M059J (cell line): ENCODE measurements at regions not wholly inside any gene's neighbourhood (a gene's known extent, or its start where the extent isn't known, plus 50 kb on each side); places are given as distances from the start of the nearest gene placed in this dataset.
A peak's percentile ranks its signal among the peaks of the same experiment; 100 is the strongest.
"Not testable (repeated sequence)": the region's sequence is repeated elsewhere in the genome, so short reads cannot be mapped to it uniquely, and the experiment has no call there.

ENCODE experiments used
- DNase-seq: peaks from one replicate; pipeline ENCODE4 v3.0.0-alpha.2; 2012; ENCODE audit warnings: low read depth

DNA sequence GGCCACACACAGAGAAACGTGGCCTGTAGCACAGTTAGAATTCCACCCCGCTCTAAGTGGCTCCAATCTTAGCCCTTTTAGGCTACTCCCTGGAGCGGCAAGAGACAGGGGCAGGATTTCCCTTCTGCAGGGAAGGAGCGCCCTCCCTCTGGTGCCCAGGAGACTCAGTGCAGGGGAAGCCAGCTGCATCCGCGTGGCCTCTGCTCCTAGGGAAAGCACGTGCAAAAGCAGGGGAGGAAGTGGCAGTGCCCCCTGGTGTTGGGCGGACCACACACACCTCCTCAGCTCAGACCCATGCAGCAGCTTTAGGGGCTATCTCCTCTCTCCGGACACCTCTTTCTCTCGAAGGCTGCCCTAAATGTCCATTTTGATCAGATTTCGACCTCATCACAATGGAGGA lies 50.0 kb downstream of the SPRING1 start:
- DNase-seq = peak; percentile 20

DNA sequence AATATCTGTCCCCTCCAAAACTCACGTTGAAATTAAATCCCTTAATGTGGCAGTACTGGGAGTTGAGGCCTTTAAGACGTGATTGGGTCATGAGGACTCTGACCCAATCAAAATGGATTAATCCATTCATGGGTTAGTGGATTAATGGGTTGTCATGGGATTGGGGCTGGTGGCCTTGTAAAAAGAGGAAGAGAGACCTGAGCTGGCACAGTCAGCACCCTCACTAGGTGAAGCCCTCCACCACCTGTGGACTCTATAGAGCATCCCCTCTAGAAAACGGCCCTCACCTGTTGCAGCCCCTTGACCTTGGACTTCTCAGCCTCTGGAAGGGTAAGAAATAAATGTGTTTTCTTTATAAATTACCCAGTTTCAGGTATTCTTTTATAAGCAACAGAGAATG lies 53.0 kb downstream of the SPRING1 start:
- no peak for DNase-seq

DNA sequence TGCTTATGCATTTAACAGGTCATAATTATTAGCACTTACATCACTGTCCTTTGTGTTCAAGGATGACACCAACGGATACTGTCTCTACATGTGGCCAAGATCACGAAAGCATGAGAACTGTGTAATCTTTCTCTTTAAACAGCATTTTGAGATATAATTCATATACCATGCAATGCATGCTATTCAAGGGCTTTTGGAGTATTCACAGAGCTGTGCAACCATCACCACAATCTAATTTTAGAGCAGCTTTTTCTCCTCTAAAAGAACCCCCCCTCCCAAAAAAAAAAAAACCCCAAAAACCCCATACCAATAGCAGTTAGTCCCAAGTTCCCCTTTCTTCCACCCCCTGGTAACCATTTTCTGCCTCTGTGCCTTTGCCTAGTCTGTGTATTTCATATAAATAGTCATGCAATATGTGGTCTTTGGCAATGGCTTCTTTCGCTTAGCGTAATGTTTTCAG lies 60.6 kb downstream of the SPRING1 start:
- no peak for DNase-seq

DNA sequence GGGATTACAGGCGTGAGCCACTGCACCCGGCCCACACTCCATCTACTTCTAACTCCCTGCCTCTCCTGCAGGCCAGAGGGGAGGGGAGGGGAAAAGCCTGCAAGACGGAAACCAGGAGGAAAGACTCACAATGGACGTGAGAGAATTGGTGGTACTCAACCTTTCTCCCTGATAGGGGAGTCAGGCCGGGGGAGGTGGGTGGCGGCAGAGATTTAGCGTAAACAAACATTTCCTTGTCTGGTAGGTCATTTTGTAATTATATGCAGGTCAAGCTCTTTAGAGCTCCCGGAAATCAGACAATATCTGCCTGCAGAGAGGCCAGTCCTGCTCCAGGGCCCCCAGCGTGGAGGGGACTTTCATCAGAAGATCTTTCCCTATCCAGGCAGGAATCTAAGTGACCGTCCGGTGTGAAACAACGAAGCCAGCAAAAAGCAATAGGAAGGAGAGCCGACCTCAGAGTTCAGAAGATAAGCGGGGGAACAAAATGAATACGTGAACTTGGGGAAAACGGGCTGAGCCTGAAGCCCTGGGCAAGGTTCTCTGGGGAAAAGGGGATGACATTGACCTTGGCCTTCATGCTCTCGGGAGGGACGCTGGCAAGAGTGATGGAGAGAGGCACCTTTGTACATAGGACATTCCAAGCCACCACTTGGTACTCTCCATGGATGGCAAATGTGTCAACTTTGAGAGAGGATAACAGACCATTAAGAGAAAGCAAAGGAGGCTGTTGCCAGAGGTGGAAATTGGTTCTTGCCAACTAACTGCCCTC lies 62.3 kb downstream of the SPRING1 start:
- DNase-seq = no peak

DNA sequence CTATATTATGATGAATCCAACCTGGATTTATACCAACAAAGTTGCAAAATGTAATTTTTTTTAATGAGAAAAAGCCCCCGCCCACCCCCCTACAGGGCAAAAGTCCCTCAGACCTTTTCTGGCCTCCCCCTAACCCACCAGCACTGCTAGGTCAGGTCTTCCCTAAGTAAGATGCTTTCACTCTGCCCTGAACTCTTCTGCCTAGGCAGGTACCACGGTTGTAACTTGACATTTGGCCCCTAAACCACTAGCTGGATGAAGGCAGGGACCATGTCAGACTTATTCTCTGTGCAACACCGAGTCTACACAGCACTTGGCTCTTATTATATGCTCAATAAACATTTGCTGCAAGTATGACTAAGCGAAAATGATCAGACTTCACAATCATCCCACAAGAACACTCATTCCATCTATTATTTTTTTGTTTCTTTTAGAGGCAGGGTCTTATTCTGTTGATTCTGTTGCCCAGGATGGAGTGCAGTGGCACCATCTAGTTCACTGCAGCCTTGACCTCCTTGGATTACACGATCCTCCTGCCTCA lies 63.2 kb downstream of the SPRING1 start:
- DNase-seq = no peak

DNA sequence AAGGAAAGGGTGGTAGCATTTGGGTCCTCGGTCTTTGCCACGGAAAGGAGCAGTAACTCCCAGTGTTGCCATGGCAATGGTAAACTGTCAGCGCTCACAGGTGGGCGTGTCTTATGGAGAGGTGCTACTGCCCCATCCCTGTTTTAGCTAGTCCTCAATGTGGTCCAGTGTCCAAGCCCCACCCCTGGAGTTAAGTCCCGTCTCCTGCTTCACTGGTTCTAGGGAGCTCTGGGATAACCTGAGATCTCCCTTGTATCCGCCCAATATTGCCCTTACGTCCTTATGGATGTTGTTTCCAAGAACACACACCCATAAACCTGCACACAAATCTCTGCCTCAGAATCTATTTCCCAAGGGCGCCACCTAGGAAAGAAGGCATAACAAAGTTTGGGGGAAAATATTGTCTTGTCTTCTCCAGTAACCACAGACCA lies 64.2 kb downstream of the SPRING1 start:
- peak; percentile 10 for DNase-seq

DNA sequence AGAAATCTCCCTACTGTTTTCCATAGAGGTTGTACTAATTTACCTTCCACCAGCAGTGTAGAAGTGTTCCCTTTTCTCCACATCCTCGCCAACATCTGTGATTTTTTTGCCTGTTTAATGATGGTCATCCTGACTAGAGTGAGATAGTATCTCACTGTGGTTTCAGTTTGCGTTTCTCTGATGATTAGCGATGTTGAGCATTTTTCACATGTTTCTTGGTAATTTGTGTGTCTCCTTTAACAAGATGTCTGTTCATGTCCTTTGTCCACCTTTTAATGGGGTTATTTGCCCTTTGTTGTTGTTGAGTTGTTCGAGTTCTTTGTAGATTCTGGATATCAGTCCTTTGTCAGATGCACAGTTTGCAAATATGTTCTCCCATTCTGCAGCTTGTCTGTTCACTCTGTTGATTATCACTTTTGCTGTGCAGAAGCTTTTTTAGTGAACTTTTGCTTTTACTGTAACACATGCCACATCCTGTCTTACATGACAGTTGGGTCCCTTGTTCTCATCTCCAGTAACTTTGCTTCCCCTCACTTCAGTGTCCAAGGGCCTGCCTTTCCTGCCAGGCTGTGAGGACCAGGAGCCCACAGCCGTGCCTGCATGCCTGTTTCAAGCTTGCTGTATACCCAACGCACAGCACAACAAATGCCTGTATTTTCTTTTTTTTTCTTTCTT lies 64.9 kb downstream of the SPRING1 start:
- DNase-seq = no peak

DNA sequence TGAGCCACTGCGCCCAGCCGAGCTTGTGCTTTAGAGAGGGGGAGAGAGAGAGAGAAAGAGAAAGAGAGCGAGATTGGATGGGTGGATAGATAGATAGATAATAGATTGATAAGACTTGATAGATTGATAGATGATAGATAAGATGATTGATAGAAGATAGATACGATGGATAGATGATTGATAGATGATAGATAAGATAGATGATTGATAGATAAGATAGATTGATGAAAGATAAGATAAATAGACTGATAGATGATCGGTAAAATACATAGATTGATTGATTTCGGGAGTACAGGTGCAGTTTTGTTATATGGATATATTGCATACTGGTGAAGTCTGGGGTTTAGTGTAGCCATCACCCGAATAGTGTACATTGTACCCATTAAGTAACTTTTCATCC lies 65.9 kb downstream of the SPRING1 start:
- no peak for DNase-seq

DNA sequence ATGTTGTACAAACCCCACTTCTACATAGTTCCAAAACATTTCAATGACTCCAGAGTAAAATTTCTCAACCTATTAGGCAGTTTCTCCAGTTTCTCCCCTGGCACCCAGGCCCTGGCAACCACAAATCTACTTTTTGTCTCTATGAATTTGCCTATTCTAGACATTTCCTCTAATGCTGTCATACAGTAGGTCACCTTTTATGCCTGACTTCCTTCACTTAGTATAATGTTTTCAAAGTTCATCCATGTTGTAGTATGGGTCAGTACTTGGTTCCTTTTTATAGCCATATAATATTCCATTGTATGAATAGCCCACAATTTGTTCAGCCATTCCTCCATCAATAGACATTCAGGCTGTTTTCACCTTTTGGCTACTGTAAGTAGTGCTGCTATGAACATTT lies 67.0 kb downstream of the SPRING1 start:
- no peak for DNase-seq

DNA sequence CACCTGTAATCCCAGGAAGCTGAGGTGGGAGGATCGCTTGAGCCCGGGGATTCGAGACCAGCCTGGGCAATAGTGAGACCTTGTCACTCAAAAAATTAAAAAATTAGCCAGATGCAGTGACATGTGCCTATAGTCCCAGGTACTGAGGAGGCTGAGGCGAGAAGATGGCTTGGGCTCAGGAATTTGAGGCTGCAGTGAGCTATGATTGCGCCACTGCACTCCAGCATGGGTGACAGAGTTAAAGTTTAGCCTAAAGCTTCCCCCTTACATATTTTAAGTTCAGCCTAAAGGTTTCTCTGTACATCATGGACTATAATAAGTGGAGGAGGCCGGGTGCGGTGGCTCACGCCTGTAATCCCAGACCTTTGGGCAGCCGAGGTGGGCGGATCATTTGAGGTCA lies 70.1 kb downstream of the SPRING1 start:
- DNase-seq = no peak

DNA sequence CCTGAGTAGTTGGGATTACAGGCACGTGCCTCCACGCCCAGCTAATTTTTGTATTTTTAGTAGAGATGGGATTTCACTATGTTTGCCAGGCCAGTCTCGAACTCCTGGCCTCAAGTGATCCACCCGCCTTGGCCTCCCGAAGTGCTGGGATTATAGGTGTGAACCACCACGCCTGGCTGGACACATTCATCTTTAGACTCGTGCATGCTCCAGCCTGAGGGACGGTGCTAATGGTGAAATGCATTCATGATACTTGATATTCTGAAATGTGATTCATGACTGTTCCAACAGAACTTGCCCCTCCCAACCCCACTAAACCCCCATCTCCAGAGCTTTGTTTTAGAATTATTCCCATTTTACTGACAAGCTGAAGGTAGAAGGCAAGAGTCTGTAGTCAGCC lies 71.0 kb downstream of the SPRING1 start:
- DNase-seq = not testable (repeated sequence)

DNA sequence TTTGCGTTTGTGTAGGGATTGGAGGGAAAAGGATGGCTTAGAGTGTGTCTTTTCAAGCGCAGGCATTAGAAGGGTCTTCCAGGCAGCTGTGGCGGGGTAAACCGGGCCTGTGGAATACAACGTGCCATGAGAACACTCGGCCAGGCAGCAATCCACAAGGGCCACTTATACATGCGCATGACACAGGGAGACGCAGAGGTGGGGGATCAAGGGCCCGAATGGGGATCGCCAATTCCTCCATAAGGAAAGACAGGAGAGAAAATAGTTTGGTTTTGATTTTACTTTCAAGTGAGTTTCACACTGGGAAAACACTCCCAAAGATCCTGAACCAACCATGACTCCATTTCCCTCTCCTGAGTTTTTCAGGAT lies 71.6 kb downstream of the SPRING1 start:
- no peak for DNase-seq

DNA sequence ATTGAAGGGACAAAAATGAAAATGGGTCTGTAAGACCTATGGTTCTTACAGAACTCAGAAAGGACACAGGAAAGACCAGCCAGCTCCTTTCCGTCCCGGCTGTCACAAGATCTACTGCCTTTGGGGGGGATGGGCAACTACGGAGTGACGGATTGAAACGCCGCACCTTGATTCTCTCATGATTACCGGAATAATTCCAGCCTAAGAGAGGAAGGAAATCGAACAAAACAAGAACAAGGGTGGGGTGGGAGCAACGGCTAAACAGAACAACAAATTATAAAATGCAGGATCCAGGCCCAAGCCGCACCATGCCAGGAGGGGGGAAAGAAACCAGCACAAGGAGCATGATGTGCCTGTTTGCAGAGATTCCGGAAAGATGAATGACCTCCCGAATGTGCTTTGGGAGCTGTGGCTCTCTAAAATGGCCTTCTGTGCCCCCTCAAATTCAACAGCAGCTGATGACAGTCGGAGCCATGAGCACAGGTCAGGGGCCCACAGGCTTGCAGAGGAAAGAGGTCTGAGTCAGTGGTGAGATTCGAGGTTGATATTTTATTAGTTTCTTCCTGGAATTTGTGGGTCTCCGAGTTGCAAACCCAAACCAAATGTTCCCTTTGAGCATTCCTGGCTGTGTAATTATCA lies 72.1 kb downstream of the SPRING1 start:
- DNase-seq = no peak

DNA sequence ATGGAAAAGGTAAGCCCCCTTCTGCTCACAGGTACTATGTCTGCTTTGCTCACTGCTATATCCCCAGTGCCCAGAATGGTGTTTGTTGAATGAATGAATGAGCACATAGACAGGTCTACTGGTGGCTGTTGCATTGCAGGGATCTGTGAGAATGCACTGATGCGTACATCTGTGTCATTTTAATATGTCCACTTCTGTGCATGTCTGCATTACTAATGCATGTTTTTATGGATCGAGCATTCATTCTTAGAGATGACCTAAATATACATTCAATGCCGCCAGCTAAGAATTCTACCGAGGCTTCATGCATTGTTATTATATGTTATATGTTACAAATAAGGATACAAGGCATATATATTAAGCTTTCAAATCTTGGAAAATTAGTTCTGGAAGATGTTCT lies 73.8 kb downstream of the SPRING1 start:
- no peak for DNase-seq

DNA sequence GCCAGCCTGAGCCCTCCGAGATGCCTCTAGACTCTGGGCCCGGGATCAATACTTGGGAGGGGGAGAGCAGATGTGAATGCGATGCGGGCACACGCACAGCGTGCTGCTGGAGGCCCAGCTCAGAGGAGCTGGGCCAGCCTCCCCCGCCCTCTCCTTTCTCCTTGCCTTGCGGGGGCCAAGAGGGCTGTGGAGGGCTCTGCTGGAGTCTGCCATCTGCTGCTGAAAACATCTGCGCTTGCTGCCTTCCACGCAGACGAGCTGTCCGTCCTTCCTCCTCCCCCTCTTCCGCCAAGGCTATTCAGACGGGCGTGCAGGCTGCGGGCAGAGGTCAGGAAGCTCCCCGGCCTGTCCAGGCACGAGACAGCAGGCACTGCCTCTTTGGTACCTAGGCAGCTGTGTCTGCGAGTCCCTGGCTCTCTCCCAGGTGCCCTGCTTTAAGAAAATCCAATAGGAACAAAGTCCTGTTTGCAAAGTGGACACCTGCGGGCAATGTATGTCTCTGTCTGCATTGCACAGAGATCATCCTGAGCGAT lies 75.2 kb downstream of the SPRING1 start:
- no peak for DNase-seq

DNA sequence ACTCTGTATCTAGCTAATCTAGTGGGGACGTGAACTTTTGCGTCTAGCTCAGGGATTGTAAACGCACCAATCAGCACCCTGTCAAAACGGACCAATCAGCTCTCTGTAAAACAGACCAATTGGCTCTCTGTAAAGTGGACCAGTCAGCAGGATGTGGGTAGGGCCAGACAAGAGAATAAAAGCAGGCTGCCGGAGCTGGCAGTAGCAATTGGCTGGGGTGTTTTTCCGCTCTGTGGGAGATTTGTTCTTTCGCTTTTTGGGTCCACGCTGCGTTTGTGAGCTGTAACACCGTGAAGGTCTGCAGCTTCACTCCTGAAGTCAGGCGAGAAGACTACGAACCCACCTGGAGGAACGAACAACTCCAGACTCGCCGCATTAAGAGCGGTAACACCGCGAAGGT lies 76.5 kb downstream of the SPRING1 start:
- no peak for DNase-seq

DNA sequence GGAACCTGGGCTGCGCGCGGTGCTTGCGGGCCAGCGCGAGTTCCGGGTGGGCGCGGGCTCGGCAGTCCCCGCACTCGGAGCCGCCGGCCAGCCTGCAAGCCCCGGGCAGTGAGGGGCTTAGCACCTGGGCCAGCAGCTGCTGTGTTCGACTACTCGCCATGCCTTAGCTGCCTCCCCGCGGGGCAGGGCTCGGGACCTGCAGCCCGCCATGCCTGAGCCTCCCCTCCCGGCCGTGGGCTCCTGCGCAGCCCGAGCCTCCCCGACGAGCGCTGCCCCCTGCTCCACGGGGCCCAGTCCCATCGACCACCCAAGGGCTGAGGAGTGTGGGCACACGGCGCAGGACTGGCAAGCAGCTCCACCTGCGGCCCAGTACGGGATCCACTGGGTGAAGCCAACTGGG lies 77.1 kb downstream of the SPRING1 start:
- DNase-seq = not testable (repeated sequence)

DNA sequence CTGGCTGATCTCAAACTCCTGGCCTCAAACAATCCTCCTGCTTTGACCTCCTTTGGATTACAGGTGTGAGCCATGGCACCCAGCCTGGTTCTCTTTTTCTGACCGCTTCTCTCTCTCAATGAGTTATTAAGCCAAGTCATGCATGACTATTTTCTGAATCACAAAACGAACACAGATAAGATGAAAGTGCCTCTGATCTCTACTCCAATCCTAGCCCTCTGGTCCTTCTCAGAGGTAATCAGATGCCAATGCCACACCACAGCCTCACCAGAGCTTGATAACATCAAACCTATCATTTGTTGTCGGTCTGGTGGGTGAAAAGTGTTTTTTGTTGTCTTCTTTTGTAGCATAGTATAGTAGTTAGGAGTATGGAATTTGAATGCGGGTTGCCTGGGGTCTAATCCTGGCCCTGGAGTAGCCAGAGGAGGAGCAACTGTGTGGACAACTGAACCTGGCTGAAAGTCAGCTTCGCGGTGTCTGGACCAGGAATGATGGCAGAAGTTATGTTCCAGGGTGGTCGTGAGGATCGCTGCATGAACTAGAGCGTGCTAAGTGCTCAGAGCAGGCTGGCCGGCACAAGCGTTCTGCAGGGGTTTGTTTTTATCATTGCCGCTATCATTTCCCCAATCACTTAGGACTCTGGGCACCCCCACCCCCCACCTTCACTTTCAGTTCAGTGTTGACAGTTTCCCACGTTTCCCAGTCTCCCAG lies 77.9 kb downstream of the SPRING1 start:
- DNase-seq = peak; percentile 72

DNA sequence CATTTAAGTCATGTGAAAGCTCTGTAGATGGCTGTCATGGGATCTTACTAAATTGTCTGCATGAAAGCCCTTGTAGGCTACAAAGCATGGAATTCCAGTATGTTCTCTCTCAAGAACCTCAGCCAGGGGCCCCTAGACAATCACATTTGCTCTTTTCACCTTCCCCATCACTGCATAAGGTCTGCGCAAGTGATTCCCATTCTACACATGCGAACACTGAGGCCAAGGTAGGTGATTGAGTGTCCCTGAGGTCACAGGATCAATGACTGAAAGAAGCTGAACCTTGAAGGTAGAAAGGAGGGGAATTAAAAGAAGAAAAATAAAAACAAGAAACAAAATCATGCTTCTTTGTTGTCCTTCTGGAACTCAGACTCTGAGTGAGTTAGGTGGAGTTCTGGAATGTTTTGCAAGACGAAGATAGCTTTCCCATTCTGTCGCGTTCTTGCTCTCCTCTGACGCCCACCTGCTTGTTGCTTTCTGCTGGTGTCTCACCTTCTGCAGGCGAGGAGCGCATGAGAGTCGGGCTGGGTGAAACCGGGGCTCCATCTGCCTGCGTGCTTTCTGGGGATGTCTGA lies 79.9 kb downstream of the SPRING1 start:
- DNase-seq = no peak

DNA sequence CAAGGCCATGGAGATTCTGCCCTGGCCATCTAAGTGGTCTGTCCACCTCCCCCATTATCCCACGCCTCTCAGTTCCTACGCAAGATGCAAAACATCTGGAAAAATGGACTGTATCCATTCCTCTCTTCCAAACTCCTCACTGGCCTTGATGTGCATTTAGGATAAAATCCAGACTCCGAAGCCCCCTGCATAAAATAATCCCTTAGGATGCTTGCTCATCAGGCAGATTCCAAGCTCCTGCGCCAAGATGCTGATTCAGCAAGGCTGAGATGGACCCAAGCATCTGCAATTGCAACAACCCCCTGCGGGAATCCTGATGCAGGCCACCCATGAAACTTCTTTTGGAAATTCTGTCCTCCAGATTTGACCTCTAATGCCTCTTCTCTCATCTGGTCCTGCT lies 81.6 kb downstream of the SPRING1 start:
- DNase-seq = no peak

DNA sequence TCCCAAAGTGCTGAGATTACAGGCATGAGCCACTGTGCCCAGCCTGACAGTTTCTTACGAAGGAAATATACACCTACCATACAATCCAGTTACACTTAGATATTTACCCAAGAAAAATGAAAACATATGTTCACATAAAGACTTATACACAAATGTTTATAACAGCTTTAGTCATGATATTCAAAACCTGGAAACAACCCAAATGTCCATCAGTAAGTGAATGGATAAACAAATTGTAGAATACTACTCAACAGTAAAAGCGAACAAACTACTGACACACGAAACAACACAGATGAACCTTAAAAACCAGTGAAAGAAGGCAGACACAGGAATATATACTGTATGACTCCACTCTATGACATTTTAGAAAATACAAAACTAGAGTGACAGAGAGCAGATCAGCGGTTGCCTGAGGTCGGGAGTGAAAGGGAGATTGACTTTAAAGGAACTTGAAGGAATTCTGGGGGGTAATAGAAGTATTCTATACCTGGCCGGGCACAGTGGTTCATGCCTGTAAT lies 83.6 kb downstream of the SPRING1 start:
- no peak for DNase-seq
